Stomach (tissue), 8 donors: ENCODE measurements at regions not wholly inside any gene's neighbourhood (a gene's known extent, or its start where the extent isn't known, plus 50 kb on each side); places are given as distances from the start of the nearest gene placed in this dataset.

Experiments used
- DNase-seq, 2 donors: peaks; one replicate each; pipeline versions ENCODE4 v3.0.0 to v3.0.0-alpha.2; 2013 to 2019
- H3K27ac ChIP-seq, 5 donors: fragments of 200-600 bp in 4 of 5; sonication (generic) in 4 of 5; one replicate each; pipeline ENCODE4 v1.5.1; 2013 to 2019; ENCODE audit warnings: mild to moderate bottlenecking in 1 of 5, moderate library complexity in 1 of 5
- H3K27me3 ChIP-seq, 3 donors: fragments of 200-600 bp; sonication (generic); one replicate each; pipeline ENCODE4 v1.5.1; 2017 to 2019; ENCODE audit warnings: mixed run types in 1 of 3
- H3K36me3 ChIP-seq, 4 donors: fragments of 200-600 bp; sonication (generic); 1 replicate in 3 of 4; 2 replicates in 1 of 4; pipeline ENCODE4 v1.5.1; 2016 to 2019
- H3K4me1 ChIP-seq, 4 donors: fragments of 200-600 bp; sonication (generic); one replicate each; pipeline ENCODE4 v1.5.1; 2016 to 2019
- H3K4me3 ChIP-seq, 4 donors: fragments of 200-600 bp; sonication (generic) in 3 of 4; one replicate each; pipeline ENCODE4 v1.5.1; 2016 to 2019; ENCODE audit warnings: mild to moderate bottlenecking in 1 of 4
- H3K9me3 ChIP-seq, 4 donors: fragments of 200-600 bp; sonication (generic); one replicate each; pipeline ENCODE4 v1.5.1; 2016 to 2019
- CTCF ChIP-seq, 7 experiments: fragments of 450-650 bp in 4 of 7; fragments of 200-600 bp in 3 of 7; sonication (generic) in 3 of 7; IDR thresholded peaks; one replicate each; pipeline ENCODE4 v1.5.1; 2016 to 2019; ENCODE audit warnings: antibody characterized with exemption in 7 of 7, control low read depth in 2 of 7, mild to moderate bottlenecking in 1 of 7
- EP300 ChIP-seq: sonication (generic); formaldehyde crosslinking; IDR thresholded peaks from one replicate; pipeline ENCODE4 v1.6.1; 2017; ENCODE audit warnings: antibody characterized with exemption
- POLR2A ChIP-seq, 4 donors: fragments of 450-650 bp; IDR thresholded peaks; one replicate each; pipeline ENCODE4 v1.6.1; 2016; ENCODE audit warnings: antibody characterized with exemption in 4 of 4, control low read depth in 2 of 4, mild to moderate bottlenecking in 1 of 4, moderate library complexity in 1 of 4
- POLR2AphosphoS5 ChIP-seq, 3 donors: sonication (generic); formaldehyde crosslinking; IDR thresholded peaks; one replicate each; pipeline ENCODE4 v1.6.1; 2016; ENCODE audit warnings: antibody characterized with exemption in 3 of 3
- WGBS, 5 donors: extraction: QIAGEN DNeasy Blood & Tissue Kit in 3 of 5; methylation state at CpG; one replicate each; pipeline versions ENCODE4 v1.1.5 to v1.1.7; 2013 to 2018; 5-methylcytosine and 5-hydroxymethylcytosine counted together
- intact Hi-C: fragments of 100-400 bp; cut with DNase I; formaldehyde crosslinking; loops from one replicate; pipeline ENCODE4 v1.15.1; 2023; ENCODE audit warnings: low total_unique reads
- donor health status: healthy with polysubstance abuse.
- donor health status: Bipolar disorder and iron deficiency.
- donor health status: healthy.

GRCh38 chr7:21154614-21155013 lies 273.3 kb upstream of the SP4 start:
- WGBS, 5 donors = 65 to 80% (median 69%) methylated on average over 2 of the region's 2 CpGs
- Histone ChIP-seq H3K9me3 (no peaks in the 10 kb centered on the region), H3K36me3 (no peaks in the 10 kb centered on the region), H3K27me3 (no peaks in the 10 kb centered on the region), H3K27ac (no peak overlapping the region), H3K4me3 (no peak overlapping the region), H3K4me1 (no peaks in the 10 kb centered on the region)
- intact Hi-C loops = no loop called here
- DNase-seq = no peak
- TF ChIP-seq EP300 = no peak
- no peak for TF ChIP-seq POLR2A (IDR thresholded peaks at IDR 0.05)
- TF ChIP-seq POLR2AphosphoS5 (IDR thresholded peaks at IDR 0.05) = no peak
- TF ChIP-seq CTCF (IDR thresholded peaks at IDR 0.05) = no peak

DNA sequence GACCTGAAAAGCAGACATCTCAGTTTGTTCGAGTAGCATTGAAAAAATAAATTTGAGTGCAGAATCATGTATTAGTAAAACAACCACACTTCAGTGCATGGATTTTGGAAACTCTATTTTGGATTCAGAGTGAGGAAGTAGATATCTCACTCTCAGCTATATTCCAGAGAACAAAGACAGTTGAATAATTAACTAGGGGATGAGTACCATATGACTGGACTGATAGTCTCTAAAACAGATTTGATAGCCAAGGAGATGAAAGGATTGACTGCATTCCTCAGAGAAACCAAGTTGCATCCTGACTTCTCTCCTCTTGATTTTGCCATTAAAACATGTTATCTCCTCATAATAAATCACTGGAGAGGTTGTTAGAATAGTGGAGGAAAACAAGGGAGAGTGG lies 268.4 kb upstream of the SP4 start:
- Histone ChIP-seq H3K4me1 (no peaks in the 10 kb centered on the region), H3K27me3 (no peaks in the 10 kb centered on the region), H3K36me3 (no peaks in the 10 kb centered on the region), H3K27ac (no peak overlapping the region), H3K4me3 (no peak overlapping the region), H3K9me3 (no peaks in the 10 kb centered on the region)
- WGBS, 5 donors = 81 to 89% (median 85%) methylated on average over 1 of the region's 1 CpG
- TF ChIP-seq EP300 = no peak
- TF ChIP-seq POLR2A (IDR thresholded peaks at IDR 0.05) = no peak
- no peak for TF ChIP-seq POLR2AphosphoS5 (IDR thresholded peaks at IDR 0.05)
- TF ChIP-seq CTCF (IDR thresholded peaks at IDR 0.05) = no peak
- no peak for DNase-seq
- intact Hi-C loops = no loop called here

DNA sequence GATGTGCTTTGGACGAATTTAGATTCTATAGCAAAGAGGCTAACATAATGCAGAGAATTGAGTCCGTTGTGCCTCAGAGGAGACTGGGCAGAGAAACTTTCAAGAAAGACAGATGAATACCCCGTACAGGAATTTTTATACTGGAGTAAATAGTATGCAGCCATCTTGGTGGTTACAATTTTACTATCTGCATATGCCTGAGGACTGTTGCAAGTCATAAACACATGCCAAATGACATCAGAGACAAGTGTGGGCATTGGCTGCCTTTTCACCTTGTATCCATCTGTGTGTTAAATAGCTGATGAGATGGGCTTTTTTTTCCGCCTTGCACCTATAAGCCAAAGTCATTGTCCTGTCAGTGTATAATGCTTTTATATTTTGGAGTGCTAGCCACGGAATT lies 267.5 kb upstream of the SP4 start:
- no peaks in the 10 kb centered on the region for H3K4me1 ChIP-seq
- 73 to 88% (median 84%) methylated on average over 5 of the region's 5 CpGs for WGBS, 5 donors
- H3K4me3 ChIP-seq = no peak overlapping the region
- H3K36me3 ChIP-seq = no peaks in the 10 kb centered on the region
- TF ChIP-seq POLR2AphosphoS5 (IDR thresholded peaks at IDR 0.05) (no peak), CTCF (IDR thresholded peaks at IDR 0.05) (no peak), EP300 (no peak), POLR2A (IDR thresholded peaks at IDR 0.05) (no peak)
- H3K27me3 ChIP-seq = no peaks in the 10 kb centered on the region
- no peak for DNase-seq
- no peak overlapping the region for H3K27ac ChIP-seq
- intact Hi-C loops = no loop called here
- H3K9me3 ChIP-seq = no peaks in the 10 kb centered on the region

- Histone ChIP-seq H3K4me1 (no peaks in the 10 kb centered on the region), H3K36me3 (no peaks in the 10 kb centered on the region), H3K9me3 (no peaks in the 10 kb centered on the region), H3K27me3 (peaks cover 0 to 22% (median 6%) of the 10 kb centered on the region in 3 donors), H3K4me3 (no peak overlapping the region), H3K27ac (no peak overlapping the region)
- TF ChIP-seq POLR2AphosphoS5 (IDR thresholded peaks at IDR 0.05) (no peak), CTCF (IDR thresholded peaks at IDR 0.05) (no peak), EP300 (no peak), POLR2A (IDR thresholded peaks at IDR 0.05) (no peak)
- WGBS, 5 donors = 83 to 98% (median 95%) methylated on average over 2 of the region's 2 CpGs
- intact Hi-C loops = no loop called here
- DNase-seq = no peak
Measured at GRCh38 chr7:21167942-21168341, 259.9 kb upstream of the SP4 start.
